AG09309 (cell line): ENCODE measurements at regions not wholly inside any gene's neighbourhood (a gene's known extent, or its start where the extent isn't known, plus 50 kb on each side); places are given as distances from the start of the nearest gene placed in this dataset.

Experiments
- DNase-seq: peaks from one replicate; pipeline ENCODE4 v3.0.0-alpha.2; 2010; ENCODE audit warnings: low read depth
- H3K4me3 ChIP-seq: 2 replicates; pipeline ENCODE4 v1.5.1; 2011; ENCODE audit warnings: mild to moderate bottlenecking, low read depth, low read length, moderate library complexity; ENCODE audit not compliant: control insufficient read depth
- CTCF ChIP-seq: IDR thresholded peaks from 2 replicates; pipeline ENCODE4 v1.5.1; 2011; ENCODE audit warnings: mild to moderate bottlenecking, low read depth, low read length, inconsistent platforms; ENCODE audit not compliant: insufficient read depth, control insufficient read depth; ENCODE audit errors: missing control alignments

GRCh38 chr1:232259333-232259732, 370.6 kb downstream of the SIPA1L2 start:
- no peak overlapping the region for H3K4me3 ChIP-seq
- no peak for DNase-seq
- no peak for TF ChIP-seq CTCF

- H3K4me3 ChIP-seq: no peak overlapping the region
- TF ChIP-seq CTCF: no peak
- DNase-seq: no peak
These were observed 377.3 kb downstream of the SIPA1L2 start for GRCh38 chr1:232252546-232253118.

- TF ChIP-seq CTCF: no peak
- no peak for DNase-seq
- no peak overlapping the region for H3K4me3 ChIP-seq
These were observed 379.1 kb downstream of the SIPA1L2 start for GRCh38 chr1:232250838-232251237.

- no peak for TF ChIP-seq CTCF
- no peak overlapping the region for H3K4me3 ChIP-seq
- no peak for DNase-seq
These were observed 379.8 kb downstream of the SIPA1L2 start for GRCh38 chr1:232249861-232250777.

GRCh38 chr1:232249339-232249738, 380.6 kb downstream of the SIPA1L2 start:
- DNase-seq: no peak
- H3K4me3 ChIP-seq: no peak overlapping the region

GRCh38 chr1:232248276-232248820, 381.6 kb downstream of the SIPA1L2 start:
- no peak overlapping the region for H3K4me3 ChIP-seq
- no peak for TF ChIP-seq CTCF
- no peak for DNase-seq

More at GRCh38 chr1:232249339-232249738, 380.6 kb downstream of the SIPA1L2 start:
- TF ChIP-seq CTCF: no peak
